BJ (cell line): ENCODE measurements at regions not wholly inside any gene's neighbourhood (a gene's known extent, or its start where the extent isn't known, plus 50 kb on each side); places are given as distances from the start of the nearest gene placed in this dataset.

Experiments used
- CTCF ChIA-PET: fragments of 350-600 bp; formaldehyde crosslinking; extraction: SDS; loops from one replicate; lab custom pipeline; 2021; ENCODE audit warnings: antibody characterized with exemption, inconsistent platforms; lab: Yijun Ruan, JAX
- POLR2A ChIA-PET: fragments of 300-600 bp; sonication (Branson Sonifier 250); formaldehyde crosslinking; extraction: SDS; loops from one replicate; lab custom pipeline; 2021; ENCODE audit warnings: antibody characterized with exemption; lab: Charles Lee
- DNase-seq: peaks from one replicate; pipeline ENCODE4 v3.0.0-alpha.2; 2011; ENCODE audit warnings: low read depth
- H3K27me3 ChIP-seq: 2 replicates; pipeline ENCODE4 v1.6.0; 2011; ENCODE audit warnings: low read length; ENCODE audit not compliant: control insufficient read depth, insufficient read depth
- H3K36me3 ChIP-seq: 2 replicates; pipeline ENCODE4 v1.5.1; 2011; ENCODE audit warnings: low read length; ENCODE audit not compliant: control insufficient read depth, insufficient read depth
- H3K4me3 ChIP-seq: 2 replicates; pipeline ENCODE4 v1.5.1; 2011; ENCODE audit warnings: low read depth, mild to moderate bottlenecking, control low read depth, low read length
- TF ChIP-seq, protein P1 (sequence below): IDR thresholded peaks from 2 replicates; pipeline ENCODE4 v1.5.1; 2011; ENCODE audit warnings: low read depth, mild to moderate bottlenecking, control low read depth, inconsistent platforms, low read length, moderate library complexity; ENCODE audit not compliant: insufficient read depth

- CTCF ChIA-PET: no interaction called here
Measured at GRCh38 chr6:169988769-169989550, 237.5 kb downstream of the ERMARD start.

GRCh38 chr6:169986848-169987498, 235.6 kb downstream of the ERMARD start:
- TF ChIP-seq, protein P1, sequence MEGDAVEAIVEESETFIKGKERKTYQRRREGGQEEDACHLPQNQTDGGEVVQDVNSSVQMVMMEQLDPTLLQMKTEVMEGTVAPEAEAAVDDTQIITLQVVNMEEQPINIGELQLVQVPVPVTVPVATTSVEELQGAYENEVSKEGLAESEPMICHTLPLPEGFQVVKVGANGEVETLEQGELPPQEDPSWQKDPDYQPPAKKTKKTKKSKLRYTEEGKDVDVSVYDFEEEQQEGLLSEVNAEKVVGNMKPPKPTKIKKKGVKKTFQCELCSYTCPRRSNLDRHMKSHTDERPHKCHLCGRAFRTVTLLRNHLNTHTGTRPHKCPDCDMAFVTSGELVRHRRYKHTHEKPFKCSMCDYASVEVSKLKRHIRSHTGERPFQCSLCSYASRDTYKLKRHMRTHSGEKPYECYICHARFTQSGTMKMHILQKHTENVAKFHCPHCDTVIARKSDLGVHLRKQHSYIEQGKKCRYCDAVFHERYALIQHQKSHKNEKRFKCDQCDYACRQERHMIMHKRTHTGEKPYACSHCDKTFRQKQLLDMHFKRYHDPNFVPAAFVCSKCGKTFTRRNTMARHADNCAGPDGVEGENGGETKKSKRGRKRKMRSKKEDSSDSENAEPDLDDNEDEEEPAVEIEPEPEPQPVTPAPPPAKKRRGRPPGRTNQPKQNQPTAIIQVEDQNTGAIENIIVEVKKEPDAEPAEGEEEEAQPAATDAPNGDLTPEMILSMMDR: no peak
- POLR2A ChIA-PET: no interaction called here
- no peak for DNase-seq
- no peaks in the 10 kb centered on the region for H3K27me3 ChIP-seq
- CTCF ChIA-PET: no interaction called here
- H3K36me3 ChIP-seq: no peaks in the 10 kb centered on the region
- H3K4me3 ChIP-seq: no peak overlapping the region

More at GRCh38 chr6:169988769-169989550, 237.5 kb downstream of the ERMARD start:
- Histone ChIP-seq H3K4me3 (no peak overlapping the region), H3K27me3 (no peaks in the 10 kb centered on the region), H3K36me3 (no peaks in the 10 kb centered on the region)
- POLR2A ChIA-PET: no interaction called here
- TF ChIP-seq, protein P1: no peak
- DNase-seq: no peak

DNA sequence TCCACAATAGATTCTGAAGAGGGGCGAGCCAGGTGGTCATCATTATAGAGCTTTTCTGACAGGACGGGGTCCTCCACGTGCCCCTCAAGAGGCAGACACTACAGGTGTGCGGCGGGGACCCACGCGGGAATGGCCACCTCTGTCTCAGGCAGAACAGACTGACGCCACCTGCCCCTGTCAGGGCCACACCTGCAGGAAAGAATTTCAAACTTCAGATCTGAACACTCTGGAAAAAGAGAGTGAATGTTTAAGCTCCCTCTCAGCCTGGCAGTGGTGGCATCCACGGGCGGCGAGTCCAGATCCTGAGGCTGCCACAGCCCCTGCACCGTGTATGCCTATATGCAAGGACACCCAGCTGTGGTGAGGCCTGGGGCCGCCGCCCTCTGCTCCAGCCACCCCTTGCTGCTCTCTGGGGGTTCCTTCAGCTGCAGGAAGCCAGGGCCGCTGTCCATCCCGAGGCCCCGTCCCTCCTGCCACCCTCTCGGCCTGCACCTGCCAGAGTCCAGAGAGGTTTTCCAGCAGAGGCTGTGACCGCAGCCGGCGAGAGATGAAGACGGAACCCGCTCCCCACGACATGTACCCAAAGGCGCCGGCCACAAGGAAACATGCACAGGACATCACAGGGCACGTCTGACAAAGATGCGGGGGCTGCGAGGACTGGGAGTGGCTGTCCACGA, 234.9 kb downstream of the ERMARD start:
- H3K36me3 ChIP-seq: no peaks in the 10 kb centered on the region
- no peak for DNase-seq
- POLR2A ChIA-PET: no interaction called here
- TF ChIP-seq, protein P1: no peak
- H3K4me3 ChIP-seq: no peak overlapping the region
- H3K27me3 ChIP-seq: no peaks in the 10 kb centered on the region
- CTCF ChIA-PET: no interaction called here

DNA sequence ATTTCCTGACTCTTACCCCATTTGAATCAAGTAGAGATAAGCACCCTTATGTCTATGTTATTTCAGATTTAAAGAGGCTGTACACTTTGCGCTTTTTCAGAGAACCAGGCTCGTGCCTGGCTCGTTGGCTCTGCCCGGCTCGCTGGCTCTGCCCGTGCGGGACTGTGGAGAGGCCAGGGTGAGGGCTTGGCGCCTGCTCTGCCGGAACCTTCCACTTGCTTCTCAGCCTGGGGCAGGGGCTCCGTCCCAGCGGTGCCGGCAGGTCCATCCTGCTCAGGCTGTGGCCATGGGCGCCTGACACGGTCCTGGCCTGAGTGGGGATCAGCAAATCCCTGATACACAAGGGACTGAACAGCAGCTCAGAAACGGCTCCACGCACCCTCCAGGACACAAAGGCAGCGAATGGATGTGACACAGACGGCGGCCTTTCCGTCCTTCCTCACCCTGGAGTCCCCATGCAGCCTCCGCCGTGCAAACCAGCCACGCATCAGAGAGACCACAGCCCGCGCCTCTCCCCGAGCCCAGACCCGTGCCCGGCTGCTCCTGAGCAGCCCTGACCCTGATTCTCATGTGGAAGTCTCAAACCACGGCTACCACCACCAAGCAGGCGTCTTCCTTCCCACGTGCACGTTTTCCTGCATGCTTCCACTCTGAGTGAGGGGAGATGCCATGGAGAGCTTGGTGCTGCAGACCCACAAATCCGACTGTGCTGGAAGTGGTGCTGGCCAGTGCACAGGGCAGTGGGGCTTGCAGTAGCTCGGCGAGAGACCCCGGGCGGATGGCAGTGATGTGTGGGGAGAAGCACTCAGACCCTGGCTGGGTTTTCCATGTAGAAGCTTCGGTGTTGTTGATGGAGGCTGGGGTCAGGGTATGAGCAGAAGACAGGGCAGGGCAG, 233.9 kb downstream of the ERMARD start:
- TF ChIP-seq, protein P1: no peak
- Histone ChIP-seq H3K36me3 (no peaks in the 10 kb centered on the region), H3K27me3 (no peaks in the 10 kb centered on the region), H3K4me3 (no peak overlapping the region)
- ChIA-PET POLR2A (no interaction called here), CTCF (no interaction called here)
- no peak for DNase-seq
